ENCODE measurements at regions not wholly inside any gene's neighbourhood (a gene's known extent, or its start where the extent isn't known, plus 50 kb on each side); places are given as distances from the start of the nearest gene placed in this dataset.

- no peak overlapping the region for H3K4me3 ChIP-seq (ENCODE audit: low read length)
These were observed 80.4 kb upstream of the BCOR start for GRCh38 chrX:40177942-40178715.

GRCh38 chrX:40177489-40177888 lies 79.7 kb upstream of the BCOR start:
- no peak for TF ChIP-seq ZNF274 (IDR thresholded peaks at IDR 0.05; ENCODE audit: low read depth, low read length)
- H3K4me3 ChIP-seq (ENCODE audit: low read length): peak overlapping the region; percentile 21; the same call in 1 of the 2 replicates

More at GRCh38 chrX:40177942-40178715, 80.4 kb upstream of the BCOR start:
- no peak for TF ChIP-seq ZNF274 (IDR thresholded peaks at IDR 0.05; ENCODE audit: low read depth, low read length)

GRCh38 chrX:40177117-40177430 lies 79.3 kb upstream of the BCOR start:
- peak overlapping the region; percentile 21; the same call in 1 of the 2 replicates for H3K4me3 ChIP-seq (ENCODE audit: low read length)
- no peak for TF ChIP-seq ZNF274 (IDR thresholded peaks at IDR 0.05; ENCODE audit: low read depth, low read length)

- peak overlapping the region; percentile 58; the same call in 1 of the 2 replicates for H3K4me3 ChIP-seq (ENCODE audit: low read length)
- no peak for TF ChIP-seq ZNF274 (IDR thresholded peaks at IDR 0.05; ENCODE audit: low read depth, low read length)
These were observed 78.8 kb upstream of the BCOR start for GRCh38 chrX:40176351-40177116.

GRCh38 chrX:40175511-40176350 lies 78.0 kb upstream of the BCOR start:
- TF ChIP-seq ZNF274 (IDR thresholded peaks at IDR 0.05; ENCODE audit: low read depth, low read length): no peak
- peak overlapping the region; percentile 58; the same call in 1 of the 2 replicates for H3K4me3 ChIP-seq (ENCODE audit: low read length)

GRCh38 chrX:40174854-40175510 lies 77.2 kb upstream of the BCOR start:
- no peak for TF ChIP-seq ZNF274 (IDR thresholded peaks at IDR 0.05; ENCODE audit: low read depth, low read length)
- peak overlapping the region; percentile 58; the same call in 1 of the 2 replicates for H3K4me3 ChIP-seq (ENCODE audit: low read length)

GRCh38 chrX:40174001-40174853 lies 76.5 kb upstream of the BCOR start:
- peak overlapping the region; percentile 45; the same call in 1 of the 2 replicates for H3K4me3 ChIP-seq (ENCODE audit: low read length)
- no peak for TF ChIP-seq ZNF274 (IDR thresholded peaks at IDR 0.05; ENCODE audit: low read depth, low read length)

GRCh38 chrX:40173143-40174000 lies 75.6 kb upstream of the BCOR start:
- TF ChIP-seq ZNF274 (IDR thresholded peaks at IDR 0.05; ENCODE audit: low read depth, low read length): no peak
- H3K4me3 ChIP-seq (ENCODE audit: low read length): no peak overlapping the region; the same call in 1 of the 2 replicates

GRCh38 chrX:40172401-40173142 lies 74.8 kb upstream of the BCOR start:
- peak overlapping the region; percentile 41; the same call in 1 of the 2 replicates for H3K4me3 ChIP-seq (ENCODE audit: low read length)
- TF ChIP-seq ZNF274 (IDR thresholded peaks at IDR 0.05; ENCODE audit: low read depth, low read length): no peak

GRCh38 chrX:40171513-40172400 lies 74.0 kb upstream of the BCOR start:
- peak overlapping the region; percentile 41; the same call in 1 of the 2 replicates for H3K4me3 ChIP-seq (ENCODE audit: low read length)
- no peak for TF ChIP-seq ZNF274 (IDR thresholded peaks at IDR 0.05; ENCODE audit: low read depth, low read length)

Data from GM08714 (cell line).